HFF-Myc (cell line): ENCODE measurements at regions not wholly inside any gene's neighbourhood (a gene's known extent, or its start where the extent isn't known, plus 50 kb on each side); places are given as distances from the start of the nearest gene placed in this dataset.

Experiments
- DNase-seq: peaks from one replicate; pipeline ENCODE4 v3.0.0-alpha.2; 2011; ENCODE audit warnings: low read depth; ENCODE audit errors: extremely low read depth
- H3K4me3 ChIP-seq: replicated peaks from 2 replicates; pipeline ENCODE4 v1.5.1; 2011; ENCODE audit warnings: low read depth, mild to moderate bottlenecking, control low read depth, low read length
- CTCF ChIP-seq: IDR thresholded peaks from 2 replicates; pipeline ENCODE4 v1.5.1; 2012; ENCODE audit warnings: mild to moderate bottlenecking, low read depth, low read length, control low read depth; ENCODE audit errors: missing control alignments

GRCh38 chr13:106010836-106011235 lies 524.6 kb downstream of the EFNB2 start:
- no peak overlapping the region for H3K4me3 ChIP-seq
- DNase-seq: no peak
- TF ChIP-seq CTCF: no peak

GRCh38 chr13:106008540-106008939 lies 526.9 kb downstream of the EFNB2 start:
- no peak overlapping the region for H3K4me3 ChIP-seq
- DNase-seq: no peak
- TF ChIP-seq CTCF: no peak

GRCh38 chr13:106007156-106007555 lies 528.3 kb downstream of the EFNB2 start:
- DNase-seq: no peak
- no peak overlapping the region for H3K4me3 ChIP-seq
- TF ChIP-seq CTCF: no peak

- DNase-seq: no peak
- no peak for TF ChIP-seq CTCF
- H3K4me3 ChIP-seq: no peak overlapping the region
Measured at GRCh38 chr13:106003651-106004050, 531.8 kb downstream of the EFNB2 start.

GRCh38 chr13:106001443-106001842 lies 534.0 kb downstream of the EFNB2 start:
- no peak overlapping the region for H3K4me3 ChIP-seq
- DNase-seq: no peak
- TF ChIP-seq CTCF: no peak

- H3K4me3 ChIP-seq: no peak overlapping the region
- no peak for TF ChIP-seq CTCF
- DNase-seq: no peak
Measured at GRCh38 chr13:105997581-105998550, 537.6 kb downstream of the EFNB2 start.
